ENCODE measurements at regions not wholly inside any gene's neighbourhood (a gene's known extent, or its start where the extent isn't known, plus 50 kb on each side); places are given as distances from the start of the nearest gene placed in this dataset.

DNA sequence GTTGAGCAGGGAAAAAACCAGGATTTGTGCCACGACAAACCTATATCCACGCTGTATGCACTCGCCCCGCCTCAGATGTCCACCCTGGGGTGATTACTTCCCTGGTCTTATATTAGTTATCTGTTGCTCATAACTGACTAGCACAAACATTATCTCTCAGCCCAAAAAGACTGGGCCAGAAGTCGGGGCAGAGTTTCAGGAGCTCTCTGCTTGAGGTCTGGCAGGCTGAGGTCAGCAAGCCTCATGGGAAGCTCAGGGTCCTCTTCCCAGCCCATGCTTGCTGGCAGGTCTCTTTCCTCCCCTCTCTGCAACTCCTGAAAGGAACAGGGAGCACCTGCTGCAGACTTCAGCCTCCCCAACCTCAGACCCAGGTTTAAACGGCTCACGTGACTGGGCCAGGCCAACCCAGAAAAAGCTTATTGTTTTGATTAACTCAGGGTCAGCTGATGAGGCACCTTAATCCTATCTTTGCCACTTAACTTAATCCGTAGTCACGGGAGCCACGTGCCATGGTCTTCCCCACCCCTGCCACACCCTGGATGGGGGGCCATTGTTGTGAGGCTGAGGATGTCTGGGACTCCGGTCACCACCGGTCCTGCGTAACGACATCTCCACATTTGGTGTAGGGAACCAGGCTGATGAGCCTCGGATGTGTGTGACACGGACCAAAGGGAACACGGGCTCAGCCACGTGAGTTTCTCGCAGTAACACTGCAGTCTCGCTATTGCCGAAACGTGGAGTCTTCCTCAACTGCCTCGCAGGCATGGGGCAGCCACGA, 123.7 kb upstream of the IRX4 start:
- no peaks in the 10 kb centered on the region for H3K79me2 ChIP-seq (ENCODE audit: control insufficient read depth in 1 of 2, insufficient read depth in 2 of 2, low read length in 2 of 2)
- CTCF ChIA-PET (ENCODE audit: partially characterized antibody) = interaction anchor here (0.7 to 1.4 kb wide), 4 partner anchors 9 to 249 kb away, joined by 3 to 4 read pairs (median 4); no protein-coding TSS in a partner anchor

More for the DNA sequence above, 123.7 kb upstream of the IRX4 start:
- no peak for TF ChIP-seq HDAC6 (IDR thresholded peaks at IDR 0.05; ENCODE audit: low read depth, low read length)
- no peak for TF ChIP-seq CEBPB (IDR thresholded peaks at IDR 0.05; ENCODE audit: low read depth, low read length)
- TF ChIP-seq FOSL1 (IDR thresholded peaks at IDR 0.05; ENCODE audit: insufficient read depth, low read depth, low read length) = no peak
- no peak for TF ChIP-seq TAF1 (IDR thresholded peaks at IDR 0.05; ENCODE audit: low read depth, low read length)
- no peak for TF ChIP-seq EP300 (IDR thresholded peaks at IDR 0.05; ENCODE audit: borderline replicate concordance in 1 of 2, low read depth in 2 of 2, low read length in 2 of 2)
- TF ChIP-seq GTF2F1 (IDR thresholded peaks at IDR 0.05; ENCODE audit: borderline replicate concordance, low read depth, low read length) = no peak
- Histone ChIP-seq H2BK12ac (ENCODE audit: low read depth, low read length) (0 out of 2 replicates have a peak overlapping the region, but pooled peaks have one; percentile 33), H3K4ac (replicated peaks; ENCODE audit: insufficient read length, low read depth, low read length) (no peak overlapping the region), H3K23ac (ENCODE audit: insufficient read length) (no peak overlapping the region), H2BK20ac (ENCODE audit: low read length) (no peak overlapping the region; the same call in 1 of the 2 replicates), H3K9ac (replicated peaks in 1 of 4; ENCODE audit: extremely low read depth in 1 of 4, low read depth in 3 of 4, low read length in 3 of 4) (no peak overlapping the region), H3K18ac (ENCODE audit: extremely low read depth, low read length) (no peak overlapping the region), H4K91ac (replicated peaks; ENCODE audit: insufficient read length, low read length) (no peak overlapping the region), H3K4me2 (ENCODE audit: insufficient read depth in 1 of 2, low read depth in 2 of 2, low read length in 2 of 2) (no peak overlapping the region), H3K27ac (ENCODE audit: low read depth, low read length) (no peak overlapping the region), H3K14ac (ENCODE audit: insufficient read length) (no peak overlapping the region), H3K36me3 (ENCODE audit: control insufficient read depth in 2 of 4, insufficient read depth in 4 of 4, low read length in 3 of 4) (no peaks in the 10 kb centered on the region), H2BK15ac (ENCODE audit: low read length) (0 out of 2 replicates have a peak overlapping the region, but pooled peaks have one; percentile 40), H4K5ac (ENCODE audit: insufficient read length, low read depth, low read length) (no peak overlapping the region), H3K9me3 (ENCODE audit: insufficient read depth in 2 of 2, low read depth in 1 of 2, low read length in 1 of 2) (no peaks in the 10 kb centered on the region), H4K20me1 (replicated peaks in 1 of 2; ENCODE audit: control insufficient read depth in 1 of 2, insufficient read depth in 2 of 2, low read length in 2 of 2) (no peaks in the 10 kb centered on the region), H3K23me2 (ENCODE audit: low read depth, low read length) (no peaks in the 10 kb centered on the region), H3K4me3 (ENCODE audit: extremely low read depth in 1 of 4, insufficient read depth in 2 of 4, low read depth in 3 of 4, low read length in 4 of 4) (no peak overlapping the region), H3K4me1 (replicated peaks in 1 of 4; ENCODE audit: control insufficient read depth in 3 of 4, insufficient read depth in 4 of 4, low read length in 3 of 4) (no peaks in the 10 kb centered on the region; a peak in 1 of 7 replicates), H4K8ac (ENCODE audit: extremely low read depth, insufficient read depth, low read length) (no peak overlapping the region), H3K56ac (replicated peaks; ENCODE audit: insufficient read length, low read depth, low read length) (no peak overlapping the region), H2AK5ac (ENCODE audit: low read depth, low read length) (0 out of 2 replicates have a peak overlapping the region, but pooled peaks have one; percentile 24), H2AFZ (ENCODE audit: low read length) (no peak overlapping the region), H3K79me1 (ENCODE audit: low read depth, low read length) (no peaks in the 10 kb centered on the region), H2BK5ac (ENCODE audit: low read depth, low read length) (no peak overlapping the region), H2BK120ac (replicated peaks; ENCODE audit: low read depth, low read length) (no peak overlapping the region), H3K27me3 (replicated peaks in 1 of 4; ENCODE audit: control insufficient read depth in 3 of 4, extremely low read depth in 1 of 4, insufficient read depth in 3 of 4, low read length in 3 of 4) (0 out of 7 replicates have a peak, but pooled peaks cover 0 to 3% (median 0%) of the 10 kb centered on the region in 4 experiments)
- DNase-seq (ENCODE audit: low read depth in 1 of 2, low spot score in 2 of 2) = no peak
- WGBS, 2 experiments (ENCODE audit: extremely low coverage in 1 of 2, insufficient coverage in 1 of 2, insufficient read length in 1 of 2, insufficient replicate concordance in 2 of 2, low coverage in 1 of 2, low lambda C conversion rate in 2 of 2, missing lambda C conversion rate in 1 of 2) = 93% methylated on average over 24 of the region's 24 CpGs; no CpG with 5 or more reads in 1 of the 2 experiments
- FAIRE-seq = no peak
- POLR2A ChIA-PET (ENCODE audit: partially characterized antibody) = no interaction called here

Measured in H1 (cell line).